HG02970 (cell line): ENCODE measurements at regions not wholly inside any gene's neighbourhood (a gene's known extent, or its start where the extent isn't known, plus 50 kb on each side); places are given as distances from the start of the nearest gene placed in this dataset.

ENCODE experiments used
- ATAC-seq: cut with Tn5 transposase; IDR thresholded peaks from one replicate; pipeline ENCODE4 v1.9.1; 2021; ENCODE audit warnings: mild to moderate bottlenecking, moderate library complexity, moderate number of reproducible peaks; ENCODE audit not compliant: unreplicated experiment, low FRiP score

- no peak for ATAC-seq
Measured at GRCh38 chr18:75562216-75562615, 134.7 kb upstream of the SMIM21 start.

DNA sequence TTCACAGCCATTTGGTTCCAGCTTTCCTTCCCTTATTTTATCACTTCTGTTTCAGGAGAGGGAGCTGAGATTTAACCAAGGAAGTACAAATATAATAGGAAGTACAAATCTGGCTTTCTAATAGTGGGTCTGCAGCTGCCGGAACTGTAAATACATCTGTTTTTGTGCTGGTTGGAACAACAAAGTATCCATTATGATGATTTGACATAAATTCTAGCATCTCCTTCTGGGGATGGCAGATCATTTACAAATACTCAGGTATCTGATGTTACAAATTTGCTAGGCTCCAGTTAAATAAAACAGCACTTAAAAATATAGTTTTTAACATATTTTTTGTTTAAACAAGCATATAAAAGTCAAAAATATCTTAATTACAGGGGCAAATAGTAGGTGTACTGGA is 131.3 kb upstream of the SMIM21 start:
- no peak for ATAC-seq

- no peak for ATAC-seq
Measured at GRCh38 chr18:75556841-75557240, 129.3 kb upstream of the SMIM21 start.

GRCh38 chr18:75554644-75555185 is 127.2 kb upstream of the SMIM21 start:
- ATAC-seq, result no peak

- no peak for ATAC-seq
Measured at GRCh38 chr18:75554176-75554575, 126.7 kb upstream of the SMIM21 start.

DNA sequence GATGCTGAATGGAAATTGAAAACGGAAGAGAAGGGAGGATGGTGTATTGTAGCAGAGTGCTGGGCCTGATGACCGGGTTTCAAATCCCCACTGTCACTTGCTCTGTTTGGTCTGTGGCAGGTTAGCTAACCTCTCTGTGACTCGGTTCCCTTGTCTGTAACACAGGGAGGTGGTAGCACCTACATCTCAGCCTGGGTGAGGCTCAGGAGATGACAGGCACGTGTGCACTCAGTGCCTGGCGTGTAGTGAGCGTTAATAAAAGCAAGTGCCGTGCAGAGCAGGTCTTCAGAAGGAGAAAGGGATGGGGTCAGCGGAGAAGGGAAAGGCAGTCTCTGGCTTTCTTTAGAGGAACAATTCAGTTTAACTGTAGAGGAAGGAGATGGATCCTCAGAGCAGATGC is 125.5 kb upstream of the SMIM21 start:
- no peak for ATAC-seq

DNA sequence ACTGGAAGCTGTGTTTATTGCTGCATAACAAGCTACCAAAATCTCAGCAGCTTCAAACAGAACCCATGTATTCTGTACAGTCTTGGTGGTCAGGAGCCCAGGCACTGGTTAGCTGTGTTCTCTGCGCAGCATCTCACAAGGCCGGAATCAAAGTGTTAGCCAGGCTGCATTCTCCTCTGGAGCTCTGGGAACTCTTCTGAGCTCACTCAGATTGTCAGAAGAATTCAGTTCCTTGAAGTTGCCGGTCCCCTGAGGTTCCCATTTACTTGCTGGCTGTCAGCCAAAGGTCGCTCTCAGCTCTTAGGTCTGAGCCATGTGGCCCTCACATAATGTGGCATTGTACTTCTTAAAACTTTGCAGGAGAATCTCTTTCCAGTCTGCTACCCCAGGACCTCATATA is 123.6 kb upstream of the SMIM21 start:
- no peak for ATAC-seq

DNA sequence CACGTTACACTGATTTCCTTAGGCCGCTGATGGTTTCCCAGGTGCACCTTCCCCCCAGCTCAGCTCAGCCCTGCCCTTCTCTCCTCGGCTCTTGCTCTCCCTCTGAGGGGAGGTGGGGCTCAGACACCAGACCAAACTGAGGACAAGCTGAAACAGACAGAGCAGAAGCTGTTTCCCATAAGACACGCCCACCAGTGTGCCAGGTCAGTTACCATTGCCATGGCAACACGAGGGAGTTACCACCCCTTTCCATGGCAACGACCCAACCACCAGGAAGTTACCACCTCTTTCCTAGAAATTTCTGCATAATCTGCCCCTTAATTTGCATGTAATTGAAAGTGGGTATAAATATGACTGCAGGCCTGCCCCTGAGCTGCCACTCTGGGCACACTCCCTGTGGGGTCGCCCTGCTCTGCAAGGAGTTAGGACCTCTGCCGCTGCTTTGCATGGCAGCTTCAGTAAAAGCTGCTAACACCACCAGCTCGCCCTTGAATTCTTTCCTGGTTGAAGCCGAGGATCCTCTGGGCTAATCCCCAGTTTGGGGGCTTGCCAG is 120.9 kb upstream of the SMIM21 start:
- ATAC-seq, result no peak

GRCh38 chr18:75546964-75547363 is 119.5 kb upstream of the SMIM21 start:
- ATAC-seq, result no peak

- no peak for ATAC-seq
Measured at GRCh38 chr18:75545189-75545588, 117.7 kb upstream of the SMIM21 start.

DNA sequence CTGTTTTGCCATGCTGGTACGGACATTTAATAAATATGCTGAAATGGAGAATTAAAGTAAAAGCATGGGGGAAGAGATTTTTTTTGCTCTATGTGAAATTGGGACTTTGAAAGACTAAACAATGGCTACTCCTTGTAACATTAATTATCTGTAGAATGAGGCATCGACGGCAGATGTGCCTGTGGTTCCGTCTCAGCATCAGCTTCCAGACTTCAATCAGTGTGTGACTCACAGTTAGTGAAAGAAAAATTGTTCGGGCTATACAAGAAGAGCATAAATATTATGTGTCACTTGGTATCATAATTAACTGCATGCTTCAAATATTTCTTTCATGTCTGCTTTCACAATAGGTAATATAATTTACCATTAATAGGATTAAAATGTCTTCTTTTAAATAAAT is 117.0 kb upstream of the SMIM21 start:
- no peak for ATAC-seq

DNA sequence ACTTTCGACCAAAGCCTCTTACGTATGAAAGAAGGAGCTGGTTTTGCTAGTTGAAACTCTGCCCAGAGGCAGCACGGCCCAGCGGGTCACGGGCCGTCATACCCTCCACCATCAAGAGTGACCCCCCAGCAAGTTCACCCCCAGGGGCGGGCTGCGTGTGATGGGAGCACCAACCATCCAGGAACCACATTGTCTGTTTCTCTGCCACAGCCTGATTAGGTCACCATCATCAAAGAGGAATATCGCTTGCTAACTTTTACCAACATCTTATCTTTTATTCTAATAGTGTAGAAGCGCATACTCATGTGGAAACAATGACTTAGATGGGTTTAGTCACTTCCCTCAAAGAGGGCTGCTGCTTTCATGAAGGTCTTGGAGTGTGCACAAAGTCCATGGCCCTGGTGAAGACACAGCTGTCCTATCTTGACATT is 116.6 kb upstream of the SMIM21 start:
- no peak for ATAC-seq

GRCh38 chr18:75538727-75539126 is 111.2 kb upstream of the SMIM21 start:
- no peak for ATAC-seq

DNA sequence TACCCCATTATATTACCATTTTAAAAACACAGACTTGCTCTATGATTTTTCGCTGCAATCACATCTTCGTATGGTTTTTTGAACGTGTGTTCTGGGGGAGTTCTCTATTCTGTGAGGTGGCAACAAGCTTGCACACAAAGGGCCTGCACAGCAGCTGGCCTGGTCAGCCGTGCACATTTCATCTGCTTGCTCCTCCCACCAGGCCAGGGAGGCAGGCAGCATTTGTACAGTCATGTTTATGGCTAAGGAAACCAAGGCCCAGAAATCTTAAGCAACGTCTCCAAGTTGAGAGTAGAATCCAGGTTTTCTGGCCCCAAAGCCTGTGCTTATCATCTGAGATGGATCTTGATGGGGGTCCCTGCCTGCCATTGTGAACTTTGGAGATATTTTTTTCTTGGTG is 106.4 kb upstream of the SMIM21 start:
- no peak for ATAC-seq

DNA sequence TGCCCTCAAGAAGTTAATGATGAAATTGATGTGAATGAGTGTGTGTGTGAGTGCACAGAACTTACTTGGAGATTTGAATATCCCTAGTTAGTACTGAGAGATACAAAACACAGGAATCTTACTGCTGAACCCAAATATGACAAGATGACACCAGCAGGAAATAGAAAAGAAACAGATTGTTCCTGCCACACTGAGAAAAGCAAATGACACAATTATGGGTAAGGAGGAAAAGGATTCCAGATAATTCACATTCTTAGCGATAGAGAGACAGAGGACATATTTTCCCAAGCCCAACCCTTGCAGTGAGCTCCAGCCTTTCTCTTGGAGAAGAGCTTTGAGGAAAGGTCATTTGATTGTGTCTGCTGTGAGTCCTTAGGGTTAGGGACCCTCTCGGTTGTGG is 105.7 kb upstream of the SMIM21 start:
- no peak for ATAC-seq

DNA sequence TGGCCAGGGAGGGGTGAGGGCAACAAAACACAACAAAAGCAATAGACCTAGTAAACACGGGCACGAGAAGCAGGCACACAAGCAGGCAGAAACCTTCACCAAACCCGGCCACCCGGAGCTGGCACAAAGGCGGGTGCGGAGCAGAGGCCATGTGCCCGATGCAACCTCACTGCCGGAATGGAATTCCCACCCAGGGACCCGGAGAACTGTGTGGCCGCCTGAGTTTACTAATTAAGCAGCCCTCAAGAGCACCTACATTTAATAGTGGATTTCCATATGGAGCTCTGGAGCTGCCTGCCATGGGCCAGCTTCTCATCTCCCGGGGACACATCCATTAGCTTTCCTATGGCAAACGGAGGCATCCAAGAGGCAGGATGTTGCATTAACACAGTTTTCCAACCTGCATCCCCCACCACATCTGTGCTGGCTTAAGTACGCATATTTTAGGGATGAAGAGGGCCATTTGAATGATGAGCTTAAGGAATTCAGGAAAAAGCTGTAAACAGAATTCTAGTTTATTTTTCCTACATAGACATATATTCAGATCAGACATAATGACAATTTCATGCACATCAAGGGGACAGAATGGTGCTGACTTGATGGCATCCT is 104.5 kb upstream of the SMIM21 start:
- ATAC-seq, result no peak

DNA sequence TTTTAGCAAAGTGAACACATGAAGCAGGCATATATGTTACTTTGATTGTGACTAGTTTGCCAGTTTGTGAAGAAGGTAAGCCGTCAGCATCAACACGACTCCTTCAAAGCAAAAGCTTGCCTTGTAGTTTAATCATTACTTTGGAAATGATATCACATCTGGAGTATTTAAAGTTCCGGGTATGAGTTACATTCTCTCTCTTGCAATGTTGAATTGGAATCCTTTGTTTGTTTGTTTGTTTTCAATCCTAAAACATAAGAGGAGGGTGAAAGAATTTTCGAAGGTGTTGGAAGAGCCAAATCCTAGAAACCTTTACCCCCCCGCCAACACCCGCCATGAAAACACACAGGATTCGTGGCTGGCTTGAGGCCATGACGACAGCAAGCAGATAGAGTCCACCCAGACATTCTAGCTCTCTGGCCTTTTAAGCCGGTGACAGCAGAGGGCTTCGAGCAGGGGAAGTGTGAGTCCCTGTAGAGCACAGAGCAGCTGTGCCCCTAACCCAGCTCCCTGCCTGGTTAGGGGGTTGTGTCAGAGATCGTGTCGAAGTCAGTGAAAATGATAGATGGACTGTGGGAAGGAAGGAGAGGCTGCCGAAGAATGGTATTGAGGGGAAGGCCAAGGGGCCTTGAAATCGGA is 103.8 kb upstream of the SMIM21 start:
- no peak for ATAC-seq

DNA sequence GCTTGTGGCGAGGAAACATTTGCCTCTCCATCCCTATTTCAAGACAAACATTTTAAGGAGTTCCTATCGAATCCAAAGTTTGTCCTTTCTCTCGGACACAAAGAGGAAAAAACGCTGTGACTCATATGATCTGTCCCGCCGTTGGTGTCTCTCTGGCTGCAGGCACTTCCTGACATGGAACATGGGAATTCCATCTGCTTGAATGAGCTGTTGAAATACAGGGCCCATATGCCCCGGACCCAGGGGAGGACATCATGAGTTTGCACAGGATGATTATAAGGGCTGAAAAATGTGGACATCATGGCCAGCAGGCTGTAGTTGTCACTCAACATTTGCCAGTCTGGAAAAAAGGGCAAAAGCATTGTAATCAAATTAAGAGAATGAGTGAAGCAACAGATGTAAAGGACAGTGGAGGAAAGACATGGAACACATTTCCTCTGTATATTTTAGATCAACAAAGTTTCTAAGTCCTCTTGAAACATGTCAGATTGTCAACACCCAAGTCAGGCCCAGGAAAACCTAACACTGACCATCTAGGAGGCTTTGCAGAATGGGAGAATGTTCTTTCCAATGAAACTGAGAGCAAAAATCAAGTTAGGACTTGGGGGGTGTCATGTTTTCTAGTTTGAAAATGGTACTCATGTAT is 103.2 kb upstream of the SMIM21 start:
- no peak for ATAC-seq

GRCh38 chr18:75530118-75530517 is 102.6 kb upstream of the SMIM21 start:
- ATAC-seq, result no peak

DNA sequence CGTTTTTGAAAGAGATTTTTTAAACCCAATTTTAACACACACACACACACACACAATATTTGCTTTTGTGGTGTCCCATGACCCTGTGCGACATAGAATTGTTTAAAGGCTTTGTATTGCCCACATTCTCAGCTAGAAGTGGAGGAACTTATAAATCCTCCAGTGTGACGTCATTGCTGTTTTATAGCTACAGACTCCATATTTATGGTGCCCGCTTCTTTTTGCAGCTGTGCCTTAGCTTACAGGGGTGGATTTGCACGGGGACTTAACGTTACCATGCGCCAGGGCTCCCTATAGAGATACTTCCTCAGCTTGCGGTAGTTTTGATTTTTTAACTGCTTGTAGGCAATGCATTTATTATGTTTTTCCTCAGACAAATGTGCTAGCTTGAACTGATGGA is 101.9 kb upstream of the SMIM21 start:
- ATAC-seq, result no peak

DNA sequence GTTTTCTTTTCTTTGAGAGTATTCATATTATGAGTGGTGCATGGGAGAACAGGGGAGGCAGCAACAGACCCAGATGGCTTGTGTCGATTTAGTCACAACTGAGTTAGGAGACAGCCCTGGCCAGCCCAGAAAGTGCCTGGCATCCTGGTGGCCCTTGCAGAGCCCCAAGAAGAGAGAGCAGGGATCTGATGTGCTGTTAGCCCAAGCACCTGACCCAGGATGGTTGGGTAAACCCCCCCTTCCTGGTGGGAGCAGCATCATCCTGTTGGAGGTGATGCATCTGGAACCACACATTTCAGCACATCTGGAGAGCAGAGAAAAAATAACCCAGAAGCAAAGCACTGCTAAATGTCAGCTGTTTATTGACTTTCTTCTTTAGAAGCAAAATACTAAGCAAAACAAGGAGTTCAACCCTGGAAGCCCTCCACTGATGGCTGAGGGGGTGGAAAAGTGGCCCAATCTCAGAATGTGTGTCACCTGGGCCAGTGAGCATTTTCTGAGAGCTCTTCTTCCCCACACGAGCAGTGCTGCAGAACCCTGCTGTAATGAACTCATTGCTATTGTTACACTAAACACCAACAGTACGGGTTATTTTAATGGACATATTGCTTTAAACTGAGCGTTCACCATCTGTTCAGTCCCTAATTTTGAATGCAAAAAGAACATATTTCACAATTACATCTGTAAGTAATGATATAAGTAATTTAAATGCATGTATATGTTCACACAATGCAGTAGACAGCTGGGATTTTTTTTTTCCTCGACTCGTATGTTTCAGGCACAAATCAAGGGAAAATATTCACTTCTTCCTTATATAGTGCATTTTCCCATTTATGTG is 100.6 kb upstream of the SMIM21 start:
- no peak for ATAC-seq
